ENCODE measurements at regions not wholly inside any gene's neighbourhood (a gene's known extent, or its start where the extent isn't known, plus 50 kb on each side); places are given as distances from the start of the nearest gene placed in this dataset.

DNA sequence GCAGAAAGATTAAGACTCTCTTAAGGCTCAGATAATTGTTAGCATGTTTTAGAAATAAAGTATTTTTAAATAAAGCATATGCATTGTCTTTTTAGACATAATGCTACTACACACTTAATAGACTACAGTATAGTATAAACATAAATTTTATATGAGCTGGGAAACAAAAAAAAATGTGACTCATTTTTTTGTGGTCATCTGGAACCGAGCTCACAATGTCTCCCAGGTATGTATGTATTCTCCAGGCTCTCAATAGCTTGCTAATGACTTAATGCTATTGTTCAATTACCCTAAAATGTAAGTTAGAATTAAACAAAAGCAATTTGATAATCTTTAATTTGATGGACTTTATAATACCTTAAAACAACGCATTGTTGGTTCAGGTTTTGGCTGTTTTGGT, 167.2 kb downstream of the NUP35 start:
- Histone ChIP-seq H3K27me3 (ENCODE audit: control insufficient read depth in 2 of 2, insufficient read depth in 2 of 2, low read length in 2 of 2) (no peaks in the 10 kb centered on the region), H3K36me3 (ENCODE audit: control insufficient read depth, insufficient read depth, low read length) (no peaks in the 10 kb centered on the region), H3K79me2 (ENCODE audit: control insufficient read depth, insufficient read depth, low read length) (no peaks in the 10 kb centered on the region), H3K4me1 (replicated peaks in 1 of 2; ENCODE audit: control insufficient read depth in 2 of 2, insufficient read depth in 2 of 2, low read length in 2 of 2) (no peaks in the 10 kb centered on the region), H3K4me3 (no peak overlapping the region), H3K4me2 (ENCODE audit: insufficient read depth, low read length) (no peak overlapping the region), H2AFZ (ENCODE audit: low read depth, low read length) (no peak overlapping the region), H3K9me3 (replicated peaks; ENCODE audit: control insufficient read depth, insufficient read depth, low read depth, low read length) (no peaks in the 10 kb centered on the region), H3K27ac (ENCODE audit: extremely low read depth, low read depth, low read length) (no peak overlapping the region), H3K9ac (ENCODE audit: insufficient read depth in 1 of 2, low read depth in 2 of 2, low read length in 2 of 2) (no peak overlapping the region), H3K9me1 (ENCODE audit: control insufficient read depth, insufficient read depth, low read length) (no peaks in the 10 kb centered on the region), H4K20me1 (replicated peaks; ENCODE audit: control insufficient read depth, insufficient read depth, low read length) (no peaks in the 10 kb centered on the region)
- POLR2A ChIA-PET = no interaction called here
- BruUV-seq (replicated peaks) = no TSS peak
- in situ Hi-C loops (cut with MboI) = no loop called here
- no peak for ATAC-seq
- TF ChIP-seq RCOR1 (IDR thresholded peaks at IDR 0.05; ENCODE audit: borderline replicate concordance in 1 of 2, low read depth in 2 of 2, low read length in 2 of 2) (no peak), MTA1 (IDR thresholded peaks at IDR 0.05; ENCODE audit: borderline replicate concordance) (no peak), RBM22 (IDR thresholded peaks at IDR 0.05; ENCODE audit: low read depth, low read length, poor library complexity, severe bottlenecking) (no peak), U2AF2 (optimal IDR thresholded peaks at IDR 0.05; ENCODE audit: low read depth, low read length) (no peak), HDAC1 (IDR thresholded peaks at IDR 0.05) (no peak), FOXP4 (CRISPR knock-in tag; IDR thresholded peaks at IDR 0.05; ENCODE audit: borderline replicate concordance) (no peak), ZNF740 (CRISPR knock-in tag; IDR thresholded peaks at IDR 0.05) (no peak), ZNF740 (tag; IDR thresholded peaks at IDR 0.05) (no peak), ZFP36 (IDR thresholded peaks at IDR 0.05; ENCODE audit: low read depth, low read length, partially characterized antibody) (no peak)
- intact Hi-C loops (cut with micrococcal nuclease) = loop anchor here (10.0 kb wide), 1 partner anchor 763 kb away; no protein-coding TSS in a partner anchor
- no peak for FAIRE-seq
- CTCF ChIA-PET (ENCODE audit: low intra/inter-chr PET ratio) = no interaction called here
- no peak for DNase-seq (ENCODE audit: extremely low read depth in 1 of 4, low spot score in 3 of 4)
- 0% methylated on average over 2 of the region's 2 CpGs for WGBS (ENCODE audit: insufficient coverage, low coverage, missing lambda C conversion rate)
